H1 (cell line): ENCODE measurements at regions not wholly inside any gene's neighbourhood (a gene's known extent, or its start where the extent isn't known, plus 50 kb on each side); places are given as distances from the start of the nearest gene placed in this dataset.

Experiments
- CTCF ChIA-PET: fragments of 300-600 bp; sonication (Branson Sonifier 250); formaldehyde crosslinking; loops from one replicate; lab custom pipeline; 2021; ENCODE audit not compliant: partially characterized antibody; lab: Charles Lee
- POLR2A ChIA-PET: fragments of 300-600 bp; sonication (Branson Sonifier 250); formaldehyde crosslinking; loops from one replicate; lab custom pipeline; 2021; ENCODE audit warnings: inconsistent platforms; ENCODE audit not compliant: partially characterized antibody; lab: Charles Lee
- DNase-seq, 2 experiments: peaks; one replicate each; pipeline versions ENCODE4 v3.0.0 to v3.0.0-alpha.2; 2010 to 2022; ENCODE audit warnings: low spot score in 2 of 2, low read depth in 1 of 2, mixed read lengths in 1 of 2
- FAIRE-seq: peaks from 2 replicates; lab custom pipeline; 2011; peaks lifted over from hg19 to GRCh38; lab: Jason Lieb, UNC
- H2AFZ ChIP-seq: 2 replicates; pipeline ENCODE4 v1.8.1; 2012; ENCODE audit warnings: low read length, inconsistent platforms
- H2AK5ac ChIP-seq: 2 replicates; pipeline ENCODE4 v1.6.1; 2013; ENCODE audit warnings: low read depth, low read length
- H2BK120ac ChIP-seq: replicated peaks from 2 replicates; pipeline ENCODE3; 2013; ENCODE audit warnings: low read depth, low read length, inconsistent platforms
- H2BK12ac ChIP-seq: 2 replicates; pipeline ENCODE4 v1.6.1; 2013; ENCODE audit warnings: low read depth, low read length
- H2BK15ac ChIP-seq: 2 replicates; pipeline ENCODE4 v1.6.1; 2013; ENCODE audit warnings: low read length
- H2BK20ac ChIP-seq: 2 replicates; pipeline ENCODE4 v1.6.1; 2013; ENCODE audit warnings: low read length
- H2BK5ac ChIP-seq: 2 replicates; pipeline ENCODE4 v1.6.1; 2013; ENCODE audit warnings: low read depth, low read length
- H3K14ac ChIP-seq: 2 replicates; pipeline ENCODE4 v1.6.1; 2013; ENCODE audit warnings: inconsistent platforms; ENCODE audit not compliant: insufficient read length
- H3K18ac ChIP-seq: 2 replicates; pipeline ENCODE4 v1.6.1; 2013; ENCODE audit warnings: low read length; ENCODE audit errors: extremely low read depth
- H3K23ac ChIP-seq: 2 replicates; pipeline ENCODE4 v1.6.1; 2013; ENCODE audit warnings: inconsistent platforms; ENCODE audit not compliant: insufficient read length
- H3K23me2 ChIP-seq: 2 replicates; pipeline ENCODE4 v1.6.1; 2013; ENCODE audit warnings: low read depth, low read length
- H3K27ac ChIP-seq: 2 replicates; pipeline ENCODE4 v1.6.1; 2011; ENCODE audit warnings: low read depth, low read length, inconsistent platforms
- H3K27me3 ChIP-seq, 4 experiments: replicated peaks in 1 of 4; 1 replicate in 1 of 4; 2 replicates in 3 of 4; pipeline versions ENCODE4 v1.6.1 to v1.8.1; 2011 to 2013; ENCODE audit warnings: low read length in 3 of 4, mild to moderate bottlenecking in 3 of 4, inconsistent platforms in 2 of 4, mixed read lengths in 2 of 4, moderate library complexity in 1 of 4; ENCODE audit not compliant: control insufficient read depth in 3 of 4, insufficient read depth in 3 of 4; ENCODE audit errors: extremely low read depth in 1 of 4
- H3K36me3 ChIP-seq, 4 experiments: 2 replicates each; pipeline versions ENCODE4 v1.6.1 to v1.8.1; 2011 to 2013; ENCODE audit warnings: mild to moderate bottlenecking in 4 of 4, low read length in 3 of 4, moderate library complexity in 2 of 4, control low read depth in 1 of 4, inconsistent platforms in 1 of 4; ENCODE audit not compliant: insufficient read depth in 4 of 4, control insufficient read depth in 2 of 4
- H3K4ac ChIP-seq: replicated peaks from 2 replicates; pipeline ENCODE3; 2013; ENCODE audit warnings: low read length, low read depth, mixed read lengths, inconsistent platforms; ENCODE audit not compliant: insufficient read length
- H3K4me1 ChIP-seq, 4 experiments: replicated peaks in 1 of 4; 1 replicate in 1 of 4; 2 replicates in 3 of 4; pipeline versions ENCODE4 v1.6.1 to v1.8.1; 2011 to 2013; ENCODE audit warnings: low read length in 3 of 4, inconsistent platforms in 2 of 4, mixed read lengths in 1 of 4; ENCODE audit not compliant: insufficient read depth in 4 of 4, control insufficient read depth in 3 of 4
- H3K4me2 ChIP-seq, 2 experiments: 2 replicates each; pipeline versions ENCODE4 v1.6.1 to v1.8.1; 2011 to 2013; ENCODE audit warnings: low read depth in 2 of 2, low read length in 2 of 2, control low read depth in 1 of 2, inconsistent platforms in 1 of 2, mild to moderate bottlenecking in 1 of 2; ENCODE audit not compliant: insufficient read depth in 1 of 2
- H3K4me3 ChIP-seq, 4 experiments: fragments of 200-600, 300-600 bp in 1 of 4; sonication (generic), shearing (Covaris generic), sonication (Bioruptor Twin) in 1 of 4; 2 replicates each; pipeline versions ENCODE4 v1.5.1 to v1.8.1; 2011 to 2016; ENCODE audit warnings: low read length in 4 of 4, low read depth in 3 of 4, control low read depth in 2 of 4, inconsistent platforms in 2 of 4, mild to moderate bottlenecking in 2 of 4, mixed read lengths in 1 of 4, moderate library complexity in 1 of 4; ENCODE audit not compliant: insufficient read depth in 2 of 4; ENCODE audit errors: extremely low read depth in 1 of 4
- H3K56ac ChIP-seq: replicated peaks from 2 replicates; pipeline ENCODE3; 2013; ENCODE audit warnings: low read depth, mild to moderate bottlenecking, mixed read lengths, low read length, inconsistent platforms; ENCODE audit not compliant: insufficient read length
- H3K79me1 ChIP-seq: 2 replicates; pipeline ENCODE4 v1.6.1; 2013; ENCODE audit warnings: low read depth, low read length, control low read depth
- H3K79me2 ChIP-seq, 2 experiments: 2 replicates each; pipeline versions ENCODE4 v1.6.1 to v1.8.1; 2012 to 2013; ENCODE audit warnings: low read length in 2 of 2, mild to moderate bottlenecking in 2 of 2, inconsistent platforms in 1 of 2; ENCODE audit not compliant: insufficient read depth in 2 of 2, control insufficient read depth in 1 of 2
- H3K9ac ChIP-seq, 4 experiments: replicated peaks in 1 of 4; 1 replicate in 1 of 4; 2 replicates in 3 of 4; pipeline versions ENCODE4 v1.6.1 to v1.8.1; 2011 to 2013; ENCODE audit warnings: low read depth in 3 of 4, low read length in 3 of 4, control low read depth in 2 of 4, mild to moderate bottlenecking in 2 of 4, moderate library complexity in 2 of 4, inconsistent platforms in 1 of 4; ENCODE audit errors: extremely low read depth in 1 of 4
- H3K9me3 ChIP-seq, 2 experiments: 2 replicates each; pipeline versions ENCODE4 v1.6.1 to v1.8.1; 2012 to 2013; ENCODE audit warnings: mild to moderate bottlenecking in 2 of 2, moderate library complexity in 2 of 2, control low read depth in 1 of 2, inconsistent platforms in 1 of 2, low read depth in 1 of 2, low read length in 1 of 2, mixed read lengths in 1 of 2; ENCODE audit not compliant: insufficient read depth in 2 of 2
- H4K20me1 ChIP-seq, 2 experiments: replicated peaks in 1 of 2; 2 replicates each; pipeline versions ENCODE3 to v1.8.1; 2011 to 2013; ENCODE audit warnings: inconsistent platforms in 2 of 2, low read length in 2 of 2, mild to moderate bottlenecking in 1 of 2; ENCODE audit not compliant: insufficient read depth in 2 of 2, control insufficient read depth in 1 of 2
- H4K5ac ChIP-seq: 2 replicates; pipeline ENCODE4 v1.6.1; 2013; ENCODE audit warnings: low read length, low read depth, mixed read lengths, inconsistent platforms; ENCODE audit not compliant: insufficient read length
- H4K8ac ChIP-seq: 2 replicates; pipeline ENCODE4 v1.8.0; 2013; ENCODE audit warnings: mild to moderate bottlenecking, moderate library complexity, low read length, inconsistent platforms; ENCODE audit not compliant: insufficient read depth; ENCODE audit errors: extremely low read depth
- H4K91ac ChIP-seq: replicated peaks from 2 replicates; pipeline ENCODE3; 2013; ENCODE audit warnings: low read length, mixed read lengths, inconsistent platforms; ENCODE audit not compliant: insufficient read length
- ASH2L ChIP-seq: fragments of 200-600, 300-600 bp; sonication (generic); IDR thresholded peaks from one replicate; pipeline ENCODE4 v1.7.1; 2017; ENCODE audit warnings: low read length
- BACH1 ChIP-seq: IDR thresholded peaks from 2 replicates; pipeline ENCODE4 v1.6.1; 2012; ENCODE audit warnings: low read length, improper control_type of control experiment
- BCL11A ChIP-seq, 2 experiments: IDR thresholded peaks; one replicate each; pipeline ENCODE4 v1.6.1; 2011; ENCODE audit warnings: low read depth in 2 of 2, low read length in 2 of 2, mild to moderate bottlenecking in 2 of 2
- CBX5 ChIP-seq: fragments of 300-800, 300-1000 bp; sonication (generic); IDR thresholded peaks from 2 replicates; pipeline ENCODE4 v1.7.1; 2016; ENCODE audit warnings: antibody characterized with exemption, low read length, low read depth
- CREB1 ChIP-seq: IDR thresholded peaks from 2 replicates; pipeline ENCODE4 v1.6.1; 2012; ENCODE audit warnings: inconsistent platforms
- EP300 ChIP-seq, 2 experiments: IDR thresholded peaks; 1 replicate in 1 of 2; 2 replicates in 1 of 2; pipeline ENCODE4 v1.6.1; 2011 to 2012; ENCODE audit warnings: low read depth in 2 of 2, low read length in 2 of 2, mild to moderate bottlenecking in 2 of 2, borderline replicate concordance in 1 of 2, inconsistent platforms in 1 of 2, moderate library complexity in 1 of 2
- GTF2F1 ChIP-seq: IDR thresholded peaks from 2 replicates; pipeline ENCODE4 v1.6.1; 2012; ENCODE audit warnings: low read depth, low read length, improper control_type of control experiment, borderline replicate concordance
- KDM5A ChIP-seq: fragments of 200-600 bp; IDR thresholded peaks from 2 replicates; pipeline ENCODE4 v1.7.1; 2012; ENCODE audit warnings: mild to moderate bottlenecking, low read length, inconsistent platforms, mixed read lengths
- MAFK ChIP-seq: IDR thresholded peaks from 2 replicates; pipeline ENCODE4 v1.6.1; 2012; ENCODE audit warnings: low read depth, mild to moderate bottlenecking, improper control_type of control experiment, low read length
- POLR2AphosphoS5 ChIP-seq: IDR thresholded peaks from 2 replicates; pipeline ENCODE4 v1.6.1; 2011; ENCODE audit warnings: low read depth, low read length
- RXRA ChIP-seq: IDR thresholded peaks from 2 replicates; pipeline ENCODE4 v1.6.1; 2011; ENCODE audit warnings: low read depth, mild to moderate bottlenecking, low read length, moderate library complexity; ENCODE audit not compliant: insufficient read depth
- SP1 ChIP-seq: IDR thresholded peaks from 2 replicates; pipeline ENCODE4 v1.6.1; 2011; ENCODE audit warnings: low read depth, low read length
- SUZ12 ChIP-seq: fragments of 200-600 bp; sonication (generic); IDR thresholded peaks from 2 replicates; pipeline ENCODE4 v1.6.1; 2012; ENCODE audit warnings: mild to moderate bottlenecking, inconsistent platforms, low read length, moderate library complexity, mixed read lengths
- WGBS, 2 experiments: shearing (Covaris generic) in 1 of 2; methylation state at CpG; one replicate each; pipeline versions ENCODE4 v1.1.6 to v1.1.7; 2013 to 2015; ENCODE audit warnings: low lambda C conversion rate in 2 of 2, mixed read lengths in 2 of 2, inconsistent platforms in 1 of 2, low coverage in 1 of 2, missing lambda C conversion rate in 1 of 2; ENCODE audit not compliant: insufficient replicate concordance in 2 of 2, insufficient coverage in 1 of 2, insufficient read length in 1 of 2; ENCODE audit errors: extremely low coverage in 1 of 2, missing lambda C conversion rate in 1 of 2; 5-methylcytosine and 5-hydroxymethylcytosine counted together
- TF ChIP-seq, protein P1 (sequence below): IDR thresholded peaks from 2 replicates; pipeline ENCODE4 v1.6.1; 2011; ENCODE audit warnings: low read length, improper control_type of control experiment

GRCh38 chr5:60125636-60126035 is 232.1 kb upstream of the PDE4D start:
- ChIA-PET POLR2A (no interaction called here), CTCF (no interaction called here)
- H3K36me3 ChIP-seq: no peaks in the 10 kb centered on the region
- no peak overlapping the region for H2AK5ac ChIP-seq
- no peak overlapping the region for H2BK5ac ChIP-seq
- no peaks in the 10 kb centered on the region for H3K9me3 ChIP-seq
- no peak overlapping the region for H3K4ac ChIP-seq
- FAIRE-seq (no peak), DNase-seq (no peak)
- no peak overlapping the region for H3K4me3 ChIP-seq
- H3K27me3 ChIP-seq: no peaks in the 10 kb centered on the region
- no peak overlapping the region for H2BK120ac ChIP-seq
- H4K20me1 ChIP-seq: no peaks in the 10 kb centered on the region
- no peak overlapping the region for H3K23ac ChIP-seq
- H3K4me1 ChIP-seq: no peaks in the 10 kb centered on the region
- no peaks in the 10 kb centered on the region for H3K23me2 ChIP-seq
- H3K56ac ChIP-seq: no peak overlapping the region
- H2BK15ac ChIP-seq: no peak overlapping the region
- no peak overlapping the region for H3K18ac ChIP-seq
- no peak overlapping the region for H4K8ac ChIP-seq
- no peak overlapping the region for H3K14ac ChIP-seq
- no peak overlapping the region for H3K9ac ChIP-seq
- no peak overlapping the region for H3K27ac ChIP-seq
- H4K91ac ChIP-seq: no peak overlapping the region
- WGBS, 2 experiments: 92% methylated on average over 2 of the region's 2 CpGs; no CpG with 5 or more reads in 1 of the 2 experiments
- H4K5ac ChIP-seq: no peak overlapping the region
- no peaks in the 10 kb centered on the region for H3K79me2 ChIP-seq
- no peaks in the 10 kb centered on the region for H3K79me1 ChIP-seq
- no peak overlapping the region for H2BK20ac ChIP-seq
- no peak overlapping the region for H2BK12ac ChIP-seq
- no peak overlapping the region for H2AFZ ChIP-seq
- no peak overlapping the region for H3K4me2 ChIP-seq
- TF ChIP-seq ASH2L (no peak), KDM5A (no peak), RXRA (no peak), CREB1 (no peak), CBX5 (no peak), POLR2AphosphoS5 (no peak), GTF2F1 (no peak), EP300 (IDR thresholded peaks at IDR 0.05; ENCODE audit: borderline replicate concordance in 1 of 2, low read depth in 2 of 2, low read length in 2 of 2) (no peak), SUZ12 (no peak), BACH1 (no peak), SP1 (no peak), BCL11A (IDR thresholded peaks at IDR 0.05; ENCODE audit: low read depth in 2 of 2, low read length in 2 of 2) (no peak), MAFK (no peak)
- TF ChIP-seq, protein P1, sequence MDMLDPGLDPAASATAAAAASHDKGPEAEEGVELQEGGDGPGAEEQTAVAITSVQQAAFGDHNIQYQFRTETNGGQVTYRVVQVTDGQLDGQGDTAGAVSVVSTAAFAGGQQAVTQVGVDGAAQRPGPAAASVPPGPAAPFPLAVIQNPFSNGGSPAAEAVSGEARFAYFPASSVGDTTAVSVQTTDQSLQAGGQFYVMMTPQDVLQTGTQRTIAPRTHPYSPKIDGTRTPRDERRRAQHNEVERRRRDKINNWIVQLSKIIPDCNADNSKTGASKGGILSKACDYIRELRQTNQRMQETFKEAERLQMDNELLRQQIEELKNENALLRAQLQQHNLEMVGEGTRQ: no peak
